ENCODE measurements at regions not wholly inside any gene's neighbourhood (a gene's known extent, or its start where the extent isn't known, plus 50 kb on each side); places are given as distances from the start of the nearest gene placed in this dataset.

DNA sequence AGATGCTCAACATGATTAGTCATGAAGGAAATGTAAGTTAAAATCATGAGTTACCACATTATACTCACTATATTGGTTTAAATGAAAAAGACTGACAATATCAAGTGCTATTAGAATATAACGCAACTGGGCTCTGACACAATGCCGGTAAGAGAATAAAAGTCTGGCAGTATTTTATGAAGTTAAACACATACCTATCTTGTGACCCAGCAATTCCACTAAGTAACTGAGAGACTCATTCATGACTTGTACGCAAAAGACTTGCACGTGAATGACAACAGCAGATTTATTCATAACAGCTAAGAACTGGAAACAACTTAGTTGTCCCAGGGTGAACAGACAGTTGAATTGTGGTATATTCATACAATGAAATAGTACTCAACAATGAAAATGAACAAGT, 342.1 kb downstream of the SLC4A3 start:
- Mint-ChIP-seq H3K9me3 (ENCODE audit: unreplicated experiment) (no peaks in the 10 kb centered on the region), H3K27ac (ENCODE audit: unreplicated experiment) (no peak overlapping the region), H3K4me3 (ENCODE audit: unreplicated experiment) (no peak overlapping the region), H3K27me3 (ENCODE audit: unreplicated experiment) (peaks cover 2% of the 10 kb centered on the region), H3K4me1 (ENCODE audit: low read depth, unreplicated experiment) (no peaks in the 10 kb centered on the region), H3K36me3 (ENCODE audit: unreplicated experiment) (no peaks in the 10 kb centered on the region)
- DNase-seq, result no peak
- TF ChIP-seq, protein P1, sequence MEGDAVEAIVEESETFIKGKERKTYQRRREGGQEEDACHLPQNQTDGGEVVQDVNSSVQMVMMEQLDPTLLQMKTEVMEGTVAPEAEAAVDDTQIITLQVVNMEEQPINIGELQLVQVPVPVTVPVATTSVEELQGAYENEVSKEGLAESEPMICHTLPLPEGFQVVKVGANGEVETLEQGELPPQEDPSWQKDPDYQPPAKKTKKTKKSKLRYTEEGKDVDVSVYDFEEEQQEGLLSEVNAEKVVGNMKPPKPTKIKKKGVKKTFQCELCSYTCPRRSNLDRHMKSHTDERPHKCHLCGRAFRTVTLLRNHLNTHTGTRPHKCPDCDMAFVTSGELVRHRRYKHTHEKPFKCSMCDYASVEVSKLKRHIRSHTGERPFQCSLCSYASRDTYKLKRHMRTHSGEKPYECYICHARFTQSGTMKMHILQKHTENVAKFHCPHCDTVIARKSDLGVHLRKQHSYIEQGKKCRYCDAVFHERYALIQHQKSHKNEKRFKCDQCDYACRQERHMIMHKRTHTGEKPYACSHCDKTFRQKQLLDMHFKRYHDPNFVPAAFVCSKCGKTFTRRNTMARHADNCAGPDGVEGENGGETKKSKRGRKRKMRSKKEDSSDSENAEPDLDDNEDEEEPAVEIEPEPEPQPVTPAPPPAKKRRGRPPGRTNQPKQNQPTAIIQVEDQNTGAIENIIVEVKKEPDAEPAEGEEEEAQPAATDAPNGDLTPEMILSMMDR (IDR thresholded peaks at IDR 0.05; ENCODE audit: partially characterized antibody, unreplicated experiment), result no peak

DNA sequence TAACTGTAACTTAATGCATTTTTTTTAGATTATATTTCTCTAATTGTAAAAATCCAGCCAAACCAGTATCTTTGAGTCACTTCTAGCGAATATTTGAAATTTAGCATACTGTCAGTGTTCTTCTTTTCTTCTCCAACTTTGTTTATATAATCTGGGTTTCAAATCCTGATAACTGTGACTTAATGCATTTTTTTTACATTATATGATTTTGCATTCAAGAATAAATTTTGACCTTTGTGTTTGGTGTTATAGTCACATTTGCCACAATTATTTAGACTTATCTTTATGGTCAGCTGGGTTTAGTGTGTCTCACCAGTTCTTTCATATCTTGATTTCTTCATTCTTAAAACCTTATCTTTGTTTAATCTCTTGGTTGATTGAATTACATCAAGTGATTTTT, 345.7 kb downstream of the SLC4A3 start:
- Mint-ChIP-seq H3K9me3 (ENCODE audit: unreplicated experiment) (no peaks in the 10 kb centered on the region), H3K36me3 (ENCODE audit: unreplicated experiment) (no peaks in the 10 kb centered on the region), H3K27me3 (ENCODE audit: unreplicated experiment) (peaks cover 2% of the 10 kb centered on the region), H3K4me3 (ENCODE audit: unreplicated experiment) (no peak overlapping the region), H3K27ac (ENCODE audit: unreplicated experiment) (no peak overlapping the region), H3K4me1 (ENCODE audit: low read depth, unreplicated experiment) (no peaks in the 10 kb centered on the region)
- no peak for DNase-seq
- TF ChIP-seq, protein P1 (IDR thresholded peaks at IDR 0.05; ENCODE audit: partially characterized antibody, unreplicated experiment), result no peak

- H3K9me3 Mint-ChIP-seq (ENCODE audit: unreplicated experiment), result no peaks in the 10 kb centered on the region
- no peak overlapping the region for H3K27ac Mint-ChIP-seq (ENCODE audit: unreplicated experiment)
Observed at GRCh38 chr2:219976871-219977270, 349.4 kb downstream of the SLC4A3 start.

GRCh38 chr2:219980638-219981037, 353.2 kb downstream of the SLC4A3 start:
- Mint-ChIP-seq H3K4me1 (ENCODE audit: low read depth, unreplicated experiment) (no peaks in the 10 kb centered on the region), H3K4me3 (ENCODE audit: unreplicated experiment) (no peak overlapping the region), H3K36me3 (ENCODE audit: unreplicated experiment) (no peaks in the 10 kb centered on the region), H3K9me3 (ENCODE audit: unreplicated experiment) (no peaks in the 10 kb centered on the region), H3K27ac (ENCODE audit: unreplicated experiment) (no peak overlapping the region), H3K27me3 (ENCODE audit: unreplicated experiment) (no peaks in the 10 kb centered on the region)
- TF ChIP-seq, protein P1 (IDR thresholded peaks at IDR 0.05; ENCODE audit: partially characterized antibody, unreplicated experiment), result no peak
- no peak for DNase-seq

More at GRCh38 chr2:219976871-219977270, 349.4 kb downstream of the SLC4A3 start:
- Mint-ChIP-seq H3K4me1 (ENCODE audit: low read depth, unreplicated experiment) (no peaks in the 10 kb centered on the region), H3K27me3 (ENCODE audit: unreplicated experiment) (no peaks in the 10 kb centered on the region), H3K36me3 (ENCODE audit: unreplicated experiment) (no peaks in the 10 kb centered on the region), H3K4me3 (ENCODE audit: unreplicated experiment) (no peak overlapping the region)
- TF ChIP-seq, protein P1 (IDR thresholded peaks at IDR 0.05; ENCODE audit: partially characterized antibody, unreplicated experiment), result no peak
- DNase-seq, result no peak

GRCh38 chr2:219983836-219984235, 356.4 kb downstream of the SLC4A3 start:
- H3K9me3 Mint-ChIP-seq (ENCODE audit: unreplicated experiment), result no peaks in the 10 kb centered on the region
- DNase-seq, result no peak
- H3K36me3 Mint-ChIP-seq (ENCODE audit: unreplicated experiment), result no peaks in the 10 kb centered on the region
- no peaks in the 10 kb centered on the region for H3K4me1 Mint-ChIP-seq (ENCODE audit: low read depth, unreplicated experiment)
- no peak overlapping the region for H3K27ac Mint-ChIP-seq (ENCODE audit: unreplicated experiment)
- peaks cover 1% of the 10 kb centered on the region for H3K27me3 Mint-ChIP-seq (ENCODE audit: unreplicated experiment)
- no peak overlapping the region for H3K4me3 Mint-ChIP-seq (ENCODE audit: unreplicated experiment)
- TF ChIP-seq, protein P1 (IDR thresholded peaks at IDR 0.05; ENCODE audit: partially characterized antibody, unreplicated experiment), result no peak
